ENCODE measurements at regions not wholly inside any gene's neighbourhood (a gene's known extent, or its start where the extent isn't known, plus 50 kb on each side); places are given as distances from the start of the nearest gene placed in this dataset.

DNA sequence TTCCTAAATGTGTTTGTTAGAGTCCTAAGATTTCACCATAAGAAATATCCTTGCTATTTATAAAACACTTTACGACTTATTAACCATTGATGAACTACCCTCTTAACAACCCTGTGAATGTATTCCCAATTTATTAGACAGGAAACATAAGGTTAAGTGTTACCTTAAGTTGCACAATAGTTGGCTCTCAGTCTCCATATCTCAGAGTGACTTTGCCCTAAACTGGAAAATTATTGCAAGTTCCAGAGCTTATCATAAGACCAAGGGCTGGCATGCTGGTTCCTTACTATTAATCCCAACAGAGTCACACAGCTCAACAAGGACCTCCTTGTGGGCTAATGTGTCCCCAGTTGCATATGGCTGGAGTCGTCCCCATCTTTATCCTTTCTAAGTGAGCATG, 165.8 kb downstream of the INSIG2 start:
- no peak for ATAC-seq (replicated peaks)
- no peak overlapping the region for H3K4me3 Mint-ChIP-seq
- H3K36me3 Mint-ChIP-seq: no peaks in the 10 kb centered on the region

DNA sequence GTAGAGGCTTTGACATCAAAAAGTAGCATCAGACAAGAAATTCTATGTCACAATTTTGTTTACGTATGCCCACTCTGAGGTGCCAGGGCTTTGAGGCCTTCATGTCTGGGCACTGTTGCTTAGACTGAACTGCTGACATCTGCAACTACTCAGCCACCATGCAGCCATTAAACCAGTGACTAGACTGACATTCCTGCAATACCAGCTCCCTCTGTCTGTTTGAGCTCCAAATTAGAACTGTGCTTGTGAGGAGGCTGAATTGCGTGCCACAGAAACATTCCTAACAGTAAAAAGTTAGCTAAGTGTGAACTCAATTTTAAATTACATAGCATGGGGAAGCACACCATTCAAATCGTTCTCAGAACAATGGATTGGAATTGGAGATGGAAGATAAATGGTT, 163.2 kb downstream of the INSIG2 start:
- no peak overlapping the region for H3K4me3 Mint-ChIP-seq
- H3K27me3 Mint-ChIP-seq: peaks cover 25 to 38% of the 10 kb centered on the region in 2 donors
- H3K4me1 Mint-ChIP-seq: peaks cover 2 to 5% of the 10 kb centered on the region in 2 donors
- no peak for DNase-seq
- no peak for ATAC-seq (replicated peaks)
- H3K36me3 Mint-ChIP-seq: no peaks in the 10 kb centered on the region
- no peak overlapping the region for H3K27ac Mint-ChIP-seq
- no peaks in the 10 kb centered on the region for H3K9me3 Mint-ChIP-seq

More for the DNA sequence above, 165.8 kb downstream of the INSIG2 start:
- peaks cover 26 to 54% of the 10 kb centered on the region in 2 donors for H3K27me3 Mint-ChIP-seq
- no peak for DNase-seq
- no peak overlapping the region for H3K27ac Mint-ChIP-seq
- H3K4me1 Mint-ChIP-seq: peaks cover 2 to 5% of the 10 kb centered on the region in 2 donors
- H3K9me3 Mint-ChIP-seq: no peaks in the 10 kb centered on the region

DNA sequence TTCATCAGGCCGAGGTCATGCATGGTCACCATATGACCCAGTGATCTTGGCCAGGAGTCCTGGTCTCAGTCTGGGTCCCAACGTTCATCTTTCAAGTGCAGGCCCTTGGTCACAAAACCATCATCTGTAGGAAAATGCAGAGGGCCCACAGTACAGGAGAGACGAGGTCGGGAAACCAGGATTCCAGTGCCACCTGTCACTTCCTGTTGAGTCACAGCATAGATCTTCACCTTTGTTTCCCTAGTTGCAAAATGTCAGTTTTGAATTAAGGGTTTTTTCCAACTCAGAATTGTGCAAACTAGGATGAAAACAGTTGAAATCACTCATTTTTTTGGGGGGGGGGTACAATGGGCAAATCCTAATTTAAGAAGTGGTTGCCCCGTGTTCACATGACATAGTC, 162.2 kb downstream of the INSIG2 start:
- H3K4me1 Mint-ChIP-seq: peaks cover 2 to 5% of the 10 kb centered on the region in 2 donors
- no peak overlapping the region for H3K4me3 Mint-ChIP-seq
- H3K27me3 Mint-ChIP-seq: peaks cover 20 to 29% of the 10 kb centered on the region in 2 donors
- DNase-seq (no peak), ATAC-seq (replicated peaks) (no peak)
- no peak overlapping the region for H3K27ac Mint-ChIP-seq
- no peaks in the 10 kb centered on the region for H3K9me3 Mint-ChIP-seq
- H3K36me3 Mint-ChIP-seq: no peaks in the 10 kb centered on the region

DNA sequence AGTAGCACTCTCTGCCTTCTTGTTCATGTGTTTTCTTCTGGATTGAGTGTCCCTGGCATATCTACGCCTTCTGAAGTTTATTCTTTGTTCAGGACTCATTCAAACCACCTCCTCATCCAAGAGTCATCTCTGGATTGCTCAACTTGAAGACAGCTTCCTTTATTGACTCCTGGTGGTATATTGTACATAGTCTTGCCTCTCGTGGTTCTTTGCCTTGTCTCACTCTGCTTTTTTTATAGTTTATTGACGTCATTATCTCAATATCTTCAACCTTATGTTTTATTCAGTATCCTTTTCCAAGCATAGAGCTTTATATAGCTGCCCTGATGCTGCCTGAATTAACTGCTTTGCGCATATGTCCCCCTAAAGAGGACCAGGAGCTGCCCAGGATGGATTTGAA, 161.7 kb downstream of the INSIG2 start:
- Mint-ChIP-seq H3K36me3 (no peaks in the 10 kb centered on the region), H3K4me1 (peaks cover 2 to 5% of the 10 kb centered on the region in 2 donors), H3K27me3 (peaks cover 16 to 25% of the 10 kb centered on the region in 2 donors), H3K27ac (no peak overlapping the region), H3K9me3 (no peaks in the 10 kb centered on the region), H3K4me3 (no peak overlapping the region)
- DNase-seq (no peak), ATAC-seq (replicated peaks) (peak in 1 of 2 donors; percentile 23)

DNA sequence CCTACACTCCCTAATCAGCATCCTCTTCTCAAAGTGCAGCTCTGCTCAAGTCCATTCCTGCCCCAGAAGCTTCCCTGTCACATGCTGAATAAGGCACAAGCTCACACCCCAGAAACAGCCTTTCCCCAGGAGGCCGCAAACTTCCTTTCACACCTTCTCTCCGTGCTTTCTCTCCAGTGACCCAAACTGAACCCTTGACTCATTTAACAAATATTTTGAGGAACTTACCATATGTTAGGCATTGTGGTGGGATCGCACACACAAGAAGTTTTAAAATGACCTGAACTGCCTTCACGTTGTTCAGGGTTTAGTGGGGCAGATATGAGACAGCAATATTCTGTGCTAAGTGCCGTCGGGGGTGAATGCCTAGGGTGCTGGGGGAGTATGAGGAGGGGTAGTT, 161.3 kb downstream of the INSIG2 start:
- Mint-ChIP-seq H3K4me1 (peaks cover 2 to 5% of the 10 kb centered on the region in 2 donors), H3K9me3 (no peaks in the 10 kb centered on the region), H3K4me3 (no peak overlapping the region), H3K27ac (no peak overlapping the region), H3K36me3 (no peaks in the 10 kb centered on the region), H3K27me3 (peaks cover 19 to 27% of the 10 kb centered on the region in 2 donors)
- ATAC-seq (replicated peaks) (peak; percentile 65 to 76), DNase-seq (no peak)

DNA sequence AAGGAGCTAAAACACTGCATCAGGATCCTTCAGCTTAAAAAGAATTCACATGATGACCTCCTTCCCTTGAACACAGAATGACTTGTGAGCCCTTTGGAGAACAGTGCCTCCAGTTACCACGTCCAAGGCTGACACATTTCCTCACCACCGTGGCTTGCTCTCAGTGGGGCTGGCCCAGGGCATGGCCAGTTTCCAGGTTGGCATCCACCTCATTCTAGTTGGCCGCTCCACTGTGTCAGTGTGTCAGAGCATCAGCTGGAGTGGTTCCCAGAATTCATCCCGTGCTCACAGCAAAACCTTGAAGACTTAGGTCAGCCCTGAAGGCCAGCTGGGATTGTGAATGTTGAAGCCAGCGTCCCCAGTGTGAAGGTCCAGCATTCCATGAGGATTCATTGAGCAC, 158.5 kb downstream of the INSIG2 start:
- DNase-seq: no peak
- no peak overlapping the region for H3K4me3 Mint-ChIP-seq
- H3K9me3 Mint-ChIP-seq: no peaks in the 10 kb centered on the region
- peaks cover 2 to 5% of the 10 kb centered on the region in 2 donors for H3K4me1 Mint-ChIP-seq
- no peaks in the 10 kb centered on the region for H3K36me3 Mint-ChIP-seq
- H3K27me3 Mint-ChIP-seq: peaks cover 33% of the 10 kb centered on the region in 2 donors
- no peak for ATAC-seq (replicated peaks)
- no peak overlapping the region for H3K27ac Mint-ChIP-seq

DNA sequence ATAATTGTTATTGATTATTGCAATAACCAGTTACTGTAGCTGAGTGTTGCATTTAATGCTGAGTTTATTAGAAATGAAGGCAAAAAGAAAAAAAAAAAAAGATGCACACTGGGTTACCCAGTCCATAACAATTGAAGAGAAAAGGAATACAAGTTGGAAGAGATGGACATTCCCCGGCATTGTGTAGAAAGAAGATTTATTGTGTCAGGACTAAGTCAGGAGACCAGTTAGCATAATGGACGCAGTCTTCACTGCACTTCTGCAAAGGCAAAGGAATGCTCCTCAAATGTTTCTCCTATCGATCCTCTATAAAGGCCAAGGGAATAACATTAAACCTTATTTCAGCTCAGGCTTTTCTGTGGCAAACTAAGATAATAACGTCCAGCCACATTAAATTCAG, 157.8 kb downstream of the INSIG2 start:
- Mint-ChIP-seq H3K27ac (no peak overlapping the region), H3K27me3 (peaks cover 37 to 40% of the 10 kb centered on the region in 2 donors), H3K36me3 (no peaks in the 10 kb centered on the region), H3K9me3 (no peaks in the 10 kb centered on the region), H3K4me1 (peaks cover 2 to 5% of the 10 kb centered on the region in 2 donors), H3K4me3 (no peak overlapping the region)
- no peak for ATAC-seq (replicated peaks)
- no peak for DNase-seq

DNA sequence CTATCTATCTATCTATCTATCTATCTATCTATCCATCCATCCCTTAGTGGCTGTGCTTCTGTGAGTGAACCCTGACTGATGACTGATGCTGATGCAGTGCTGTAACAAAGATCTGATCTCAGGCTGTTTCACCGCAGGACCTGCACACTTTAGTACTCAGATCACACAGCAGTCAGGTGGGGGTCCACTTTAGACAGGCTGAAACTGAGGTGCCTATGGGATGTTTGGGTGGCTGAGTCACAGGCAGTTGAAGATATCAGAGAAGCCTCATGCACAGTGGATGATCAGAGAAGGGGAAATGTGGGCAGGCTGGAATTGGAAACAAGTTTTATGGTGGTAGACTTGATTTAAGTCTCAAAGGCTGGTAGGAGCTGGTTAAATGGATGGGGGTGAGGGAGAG, 156.4 kb downstream of the INSIG2 start:
- Mint-ChIP-seq H3K27me3 (peaks cover 36 to 41% of the 10 kb centered on the region in 2 donors), H3K36me3 (peaks cover 0 to under 1% of the 10 kb centered on the region in 2 donors), H3K4me3 (no peak overlapping the region), H3K4me1 (peaks cover 2 to 5% of the 10 kb centered on the region in 2 donors), H3K9me3 (peaks cover 0 to under 1% of the 10 kb centered on the region in 2 donors), H3K27ac (no peak overlapping the region)
- ATAC-seq (replicated peaks): no peak
- DNase-seq: no peak

DNA sequence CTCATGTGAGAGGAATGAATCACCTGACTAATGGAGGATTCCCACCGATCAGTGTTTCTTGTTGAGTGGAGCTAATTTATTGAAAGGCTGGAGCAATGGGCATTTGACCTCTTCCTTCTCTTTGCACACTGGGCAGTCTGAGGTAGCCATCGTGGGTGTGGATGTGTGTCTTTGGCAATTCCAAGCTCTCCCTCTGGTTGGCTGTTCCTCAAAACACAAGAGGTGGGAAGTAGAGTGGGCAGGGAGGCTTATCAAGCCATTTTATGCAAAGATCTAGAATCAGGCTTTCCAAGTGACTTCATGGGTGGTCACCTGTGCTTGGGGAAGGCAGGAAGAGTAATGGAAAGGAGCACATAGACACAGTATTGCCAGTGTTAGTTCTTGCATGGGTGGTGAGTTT, 154.8 kb downstream of the INSIG2 start:
- H3K36me3 Mint-ChIP-seq: peaks cover 0 to 1% of the 10 kb centered on the region in 2 donors
- no peak overlapping the region for H3K4me3 Mint-ChIP-seq
- H3K9me3 Mint-ChIP-seq: peaks cover 0 to 4% of the 10 kb centered on the region in 2 donors
- ATAC-seq (replicated peaks): no peak
- H3K27me3 Mint-ChIP-seq: peaks cover 32 to 42% of the 10 kb centered on the region in 2 donors
- H3K27ac Mint-ChIP-seq: no peak overlapping the region
- H3K4me1 Mint-ChIP-seq: no peaks in the 10 kb centered on the region
- DNase-seq: no peak

DNA sequence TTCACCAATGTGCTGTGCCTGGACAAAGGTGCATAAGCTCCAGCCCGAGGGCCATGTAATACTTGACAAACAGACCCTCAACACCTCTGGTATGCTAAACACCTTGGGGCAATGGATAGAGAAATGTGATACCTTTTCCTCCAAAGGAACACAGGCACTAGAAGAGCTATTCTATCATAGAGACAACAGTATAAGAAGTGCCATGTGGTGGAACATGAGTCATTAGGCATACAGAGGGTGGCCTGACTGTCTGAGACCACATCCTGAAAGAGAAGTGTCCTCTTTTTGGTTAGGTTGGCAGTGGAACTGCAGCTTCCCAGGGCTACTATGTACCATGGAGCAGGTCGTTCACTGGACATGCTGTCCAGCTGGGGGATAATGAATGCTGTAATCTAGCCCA, 153.9 kb downstream of the INSIG2 start:
- no peak overlapping the region for H3K4me3 Mint-ChIP-seq
- ATAC-seq (replicated peaks) (peak; percentile 21 to 41), DNase-seq (no peak)
- H3K9me3 Mint-ChIP-seq: peaks cover 0 to 4% of the 10 kb centered on the region in 2 donors
- H3K27me3 Mint-ChIP-seq: peaks cover 40 to 50% of the 10 kb centered on the region in 2 donors
- H3K4me1 Mint-ChIP-seq: no peaks in the 10 kb centered on the region
- peaks cover 0 to 1% of the 10 kb centered on the region in 2 donors for H3K36me3 Mint-ChIP-seq
- no peak overlapping the region for H3K27ac Mint-ChIP-seq

DNA sequence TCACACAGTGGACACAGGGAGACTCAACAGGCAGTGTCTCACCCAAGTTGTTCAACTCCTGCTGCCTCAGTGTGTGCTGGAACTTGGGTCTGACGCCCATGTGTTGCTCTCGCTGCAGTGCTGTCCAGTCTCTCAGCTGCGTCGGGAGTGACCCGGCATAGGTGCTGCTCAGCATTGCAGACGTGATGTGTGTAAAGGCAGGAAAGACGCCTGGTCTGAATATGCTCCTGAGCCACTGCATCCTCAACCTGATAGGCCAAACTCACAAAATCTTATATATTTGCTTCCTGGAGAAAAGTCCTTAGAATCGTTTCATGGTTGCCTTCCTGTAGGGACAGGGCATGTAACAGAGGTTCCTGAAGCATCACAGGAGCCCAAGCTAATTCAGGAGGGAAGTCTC, 152.9 kb downstream of the INSIG2 start:
- peaks cover 0 to 4% of the 10 kb centered on the region in 2 donors for H3K9me3 Mint-ChIP-seq
- H3K4me1 Mint-ChIP-seq: no peaks in the 10 kb centered on the region
- no peak overlapping the region for H3K27ac Mint-ChIP-seq
- H3K4me3 Mint-ChIP-seq: no peak overlapping the region
- H3K36me3 Mint-ChIP-seq: peaks cover 0 to 1% of the 10 kb centered on the region in 2 donors
- DNase-seq: no peak
- H3K27me3 Mint-ChIP-seq: peaks cover 38 to 54% of the 10 kb centered on the region in 2 donors
- no peak for ATAC-seq (replicated peaks)

DNA sequence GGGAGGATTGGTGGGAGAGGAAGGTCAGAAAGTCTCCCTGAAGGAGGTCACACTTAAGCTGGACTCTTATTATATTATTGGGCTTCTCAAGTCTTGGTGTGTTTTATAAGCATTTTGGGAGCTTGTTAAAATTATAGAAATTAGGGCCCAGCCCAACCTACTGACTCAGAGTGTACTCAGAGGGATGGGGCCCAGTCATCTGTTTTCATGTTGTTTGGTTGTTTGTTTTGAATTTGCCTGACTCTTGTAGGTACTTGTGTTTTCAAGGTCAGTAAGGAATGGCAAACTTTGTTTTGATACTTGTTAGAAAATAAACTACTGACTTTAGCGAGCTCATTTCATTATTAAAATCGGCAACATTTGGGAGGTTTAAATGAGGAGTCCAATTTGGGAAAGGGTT, 152.0 kb downstream of the INSIG2 start:
- Mint-ChIP-seq H3K27ac (no peak overlapping the region), H3K4me1 (no peaks in the 10 kb centered on the region), H3K9me3 (peaks cover 0 to 4% of the 10 kb centered on the region in 2 donors), H3K27me3 (peaks cover 38 to 62% of the 10 kb centered on the region in 2 donors), H3K4me3 (no peak overlapping the region), H3K36me3 (peaks cover 0 to 1% of the 10 kb centered on the region in 2 donors)
- ATAC-seq (replicated peaks) (no peak), DNase-seq (no peak)

DNA sequence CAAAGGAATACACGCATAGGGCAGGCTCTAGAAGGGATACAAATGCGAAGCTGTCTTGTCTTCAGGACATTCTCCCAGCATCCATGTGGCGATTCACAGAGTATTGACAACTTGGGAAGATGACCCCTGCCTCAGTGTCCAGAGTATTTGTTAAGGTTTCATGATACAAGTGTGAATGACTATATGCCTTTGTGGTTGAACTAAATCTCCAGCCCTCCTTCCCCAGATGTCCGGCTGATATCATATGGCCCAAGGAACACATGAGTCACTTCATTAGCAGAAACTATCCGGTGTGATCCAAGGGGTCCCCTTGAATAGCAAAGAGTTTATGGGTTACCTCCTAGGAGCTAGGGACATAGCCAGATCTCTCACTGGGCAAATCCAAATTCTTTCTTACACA, 151.0 kb downstream of the INSIG2 start:
- H3K4me1 Mint-ChIP-seq: no peaks in the 10 kb centered on the region
- DNase-seq (no peak), ATAC-seq (replicated peaks) (no peak)
- H3K27me3 Mint-ChIP-seq: peaks cover 37 to 62% of the 10 kb centered on the region in 2 donors
- H3K4me3 Mint-ChIP-seq: no peak overlapping the region
- H3K9me3 Mint-ChIP-seq: peaks cover 0 to 4% of the 10 kb centered on the region in 2 donors
- peaks cover 0 to 1% of the 10 kb centered on the region in 2 donors for H3K36me3 Mint-ChIP-seq
- H3K27ac Mint-ChIP-seq: no peak overlapping the region

DNA sequence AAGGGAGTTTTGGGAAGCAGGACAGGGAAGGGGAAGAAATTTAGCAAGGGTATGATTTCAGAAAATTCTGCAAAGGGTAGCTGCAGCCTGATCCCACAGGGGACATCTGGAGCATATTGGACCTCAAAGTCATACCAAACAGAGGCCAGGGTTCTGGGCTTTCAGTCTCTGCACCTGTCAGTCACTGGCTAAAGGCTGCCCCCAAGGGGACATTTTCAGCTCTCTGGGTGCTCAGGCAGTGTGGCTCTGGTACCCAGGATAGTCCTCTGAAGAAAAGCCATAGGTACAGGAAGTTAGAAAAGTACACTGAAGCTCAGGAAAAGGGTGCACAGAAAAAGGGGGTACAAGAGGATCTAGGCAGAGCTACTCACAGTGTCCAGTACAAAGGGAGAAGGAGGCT, 149.2 kb downstream of the INSIG2 start:
- Mint-ChIP-seq H3K36me3 (peaks cover 0 to 1% of the 10 kb centered on the region in 2 donors), H3K27me3 (peaks cover 37 to 62% of the 10 kb centered on the region in 2 donors), H3K9me3 (peaks cover 0 to 4% of the 10 kb centered on the region in 2 donors), H3K4me1 (peaks cover 0 to 1% of the 10 kb centered on the region in 2 donors), H3K4me3 (no peak overlapping the region), H3K27ac (no peak overlapping the region)
- no peak for DNase-seq
- no peak for ATAC-seq (replicated peaks)

DNA sequence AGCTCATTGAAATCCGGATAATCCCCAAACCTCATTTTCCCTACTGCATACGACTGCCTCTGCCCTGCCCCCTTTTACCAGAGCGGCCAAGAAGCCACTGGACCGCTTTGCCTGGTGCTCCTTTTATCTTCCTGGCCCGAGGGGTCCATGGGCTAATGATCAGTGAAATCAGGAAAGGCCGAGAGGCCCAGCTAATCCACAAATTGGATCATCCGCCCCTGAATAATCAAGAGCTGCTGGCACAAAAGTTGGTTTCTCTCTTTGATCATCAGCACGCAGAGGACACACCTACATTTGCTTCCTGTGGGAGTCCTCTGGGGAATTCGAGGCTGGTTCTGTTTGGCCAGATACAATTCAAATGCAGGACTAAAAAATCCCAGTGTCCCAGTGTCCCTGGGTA, 144.5 kb downstream of the INSIG2 start:
- no peak overlapping the region for H3K27ac Mint-ChIP-seq
- no peaks in the 10 kb centered on the region for H3K36me3 Mint-ChIP-seq
- H3K4me1 Mint-ChIP-seq: peaks cover 0 to 1% of the 10 kb centered on the region in 2 donors
- no peak overlapping the region for H3K4me3 Mint-ChIP-seq
- H3K9me3 Mint-ChIP-seq: no peaks in the 10 kb centered on the region
- DNase-seq (no peak), ATAC-seq (replicated peaks) (no peak)
- H3K27me3 Mint-ChIP-seq: peaks cover 37 to 49% of the 10 kb centered on the region in 2 donors

DNA sequence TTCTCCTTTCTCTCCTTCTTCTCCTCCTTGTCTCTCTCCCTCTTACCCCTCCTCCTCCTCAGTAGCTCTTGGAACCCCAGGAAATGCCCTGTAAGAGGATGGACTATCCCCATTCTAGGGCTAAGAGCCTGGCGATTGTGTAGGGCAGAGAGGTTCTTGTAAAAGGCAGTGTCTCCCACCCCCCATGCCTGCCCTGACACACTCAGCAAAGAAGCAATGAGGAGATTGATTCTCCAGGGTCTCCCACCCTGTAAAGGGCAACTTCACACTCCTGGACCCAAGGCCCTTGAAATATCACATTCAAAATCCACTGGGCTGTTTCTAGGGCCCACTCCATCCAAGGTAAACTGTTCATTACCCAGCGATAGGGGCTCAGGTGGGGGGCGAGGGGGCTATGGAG, 144.1 kb downstream of the INSIG2 start:
- Mint-ChIP-seq H3K27me3 (peaks cover 33 to 48% of the 10 kb centered on the region in 2 donors), H3K36me3 (no peaks in the 10 kb centered on the region), H3K9me3 (no peaks in the 10 kb centered on the region), H3K4me1 (peaks cover 0 to 1% of the 10 kb centered on the region in 2 donors), H3K27ac (no peak overlapping the region), H3K4me3 (no peak overlapping the region)
- no peak for ATAC-seq (replicated peaks)
- no peak for DNase-seq
